ENCODE measurements at regions not wholly inside any gene's neighbourhood (a gene's known extent, or its start where the extent isn't known, plus 50 kb on each side); places are given as distances from the start of the nearest gene placed in this dataset.

DNA sequence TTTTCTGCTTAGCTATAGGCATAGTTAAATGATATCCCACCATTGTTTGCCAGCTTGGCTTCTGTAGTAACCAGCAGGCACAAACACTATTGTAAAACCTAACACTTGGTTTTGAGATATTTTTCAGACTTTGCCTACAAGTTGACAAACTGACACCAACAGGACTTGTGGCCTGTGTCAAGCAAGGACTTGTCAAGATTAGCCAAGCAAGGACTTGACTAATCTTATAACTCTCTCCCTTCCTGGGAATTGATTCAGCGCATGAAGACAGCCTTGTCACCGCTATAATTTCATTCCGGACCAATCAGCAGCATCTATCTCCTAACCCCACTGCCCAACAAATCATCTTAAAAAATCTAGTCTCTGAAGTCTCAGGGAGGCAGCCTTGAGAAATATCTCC, 72.7 kb upstream of the SLITRK1 start:
- 77 to 78% methylated on average over 3 of the region's 3 CpGs for WGBS, 2 experiments (ENCODE audit: low coverage in 1 of 2, low lambda C conversion rate in 2 of 2, missing lambda C conversion rate in 2 of 2)
- H3K79me2 ChIP-seq (ENCODE audit: insufficient read depth): no peaks in the 10 kb centered on the region
- no peak for DNase-seq

DNA sequence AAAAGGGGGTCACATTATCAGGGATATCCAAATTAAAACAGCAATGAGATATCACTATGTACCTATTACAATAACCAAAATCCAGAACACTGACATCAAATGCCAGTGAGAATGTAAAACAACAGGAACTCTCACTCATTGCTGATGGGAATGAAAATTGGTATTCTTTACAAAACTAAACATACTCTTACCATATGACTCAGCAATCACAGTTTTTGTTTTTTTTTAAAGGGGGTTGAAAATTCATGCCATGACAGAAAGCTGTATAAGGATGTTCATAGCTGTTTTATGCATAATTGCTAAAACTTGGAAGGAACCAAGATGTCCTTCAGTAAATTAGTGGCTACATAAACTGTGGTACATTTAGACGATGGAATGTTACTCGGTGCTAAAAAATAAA, 71.6 kb upstream of the SLITRK1 start:
- Histone ChIP-seq H3K27ac (no peak overlapping the region), H3K36me3 (ENCODE audit: low read depth) (no peaks in the 10 kb centered on the region), H3K9me3 (ENCODE audit: low read depth) (no peaks in the 10 kb centered on the region), H4K20me1 (ENCODE audit: insufficient read depth) (no peaks in the 10 kb centered on the region), H3K9ac (no peak overlapping the region), H2AFZ (no peak overlapping the region), H3K4me2 (ENCODE audit: unreplicated experiment) (no peak overlapping the region), H3K4me1 (ENCODE audit: insufficient read depth) (no peaks in the 10 kb centered on the region), H3K9me2 (ENCODE audit: insufficient read depth) (no peaks in the 10 kb centered on the region), H3K79me2 (ENCODE audit: insufficient read depth) (no peaks in the 10 kb centered on the region), H3F3A (ENCODE audit: insufficient read depth) (no peaks in the 10 kb centered on the region), H3K4me3 (no peak overlapping the region), H3K27me3 (replicated peaks; ENCODE audit: insufficient read depth) (no peaks in the 10 kb centered on the region)
- TF ChIP-seq EZH2 (IDR thresholded peaks at IDR 0.05; ENCODE audit: insufficient read depth, poor library complexity, severe bottlenecking) (no peak), EZH2phosphoT487 (IDR thresholded peaks at IDR 0.05; ENCODE audit: insufficient read depth, low read depth) (no peak)
- DNase-seq: no peak
- WGBS, 2 experiments (ENCODE audit: low coverage in 1 of 2, low lambda C conversion rate in 2 of 2, missing lambda C conversion rate in 2 of 2): 54 to 76% methylated on average over 2 of the region's 2 CpGs
- in situ Hi-C loops (cut with MboI): no loop called here

More for the DNA sequence above, 72.7 kb upstream of the SLITRK1 start:
- H3K36me3 ChIP-seq (ENCODE audit: low read depth): no peaks in the 10 kb centered on the region
- TF ChIP-seq EZH2phosphoT487 (IDR thresholded peaks at IDR 0.05; ENCODE audit: insufficient read depth, low read depth) (no peak), EZH2 (IDR thresholded peaks at IDR 0.05; ENCODE audit: insufficient read depth, poor library complexity, severe bottlenecking) (no peak)
- no peaks in the 10 kb centered on the region for H3K4me1 ChIP-seq (ENCODE audit: insufficient read depth)
- H3K27me3 ChIP-seq (replicated peaks; ENCODE audit: insufficient read depth): no peaks in the 10 kb centered on the region
- no peak overlapping the region for H3K27ac ChIP-seq
- H3F3A ChIP-seq (ENCODE audit: insufficient read depth): no peaks in the 10 kb centered on the region
- no peak overlapping the region for H2AFZ ChIP-seq
- H3K4me3 ChIP-seq: no peak overlapping the region
- H3K9me3 ChIP-seq (ENCODE audit: low read depth): no peaks in the 10 kb centered on the region
- no peaks in the 10 kb centered on the region for H3K9me2 ChIP-seq (ENCODE audit: insufficient read depth)
- H3K9ac ChIP-seq: no peak overlapping the region
- in situ Hi-C loops (cut with MboI): no loop called here
- no peak overlapping the region for H3K4me2 ChIP-seq (ENCODE audit: unreplicated experiment)
- H4K20me1 ChIP-seq (ENCODE audit: insufficient read depth): no peaks in the 10 kb centered on the region

DNA sequence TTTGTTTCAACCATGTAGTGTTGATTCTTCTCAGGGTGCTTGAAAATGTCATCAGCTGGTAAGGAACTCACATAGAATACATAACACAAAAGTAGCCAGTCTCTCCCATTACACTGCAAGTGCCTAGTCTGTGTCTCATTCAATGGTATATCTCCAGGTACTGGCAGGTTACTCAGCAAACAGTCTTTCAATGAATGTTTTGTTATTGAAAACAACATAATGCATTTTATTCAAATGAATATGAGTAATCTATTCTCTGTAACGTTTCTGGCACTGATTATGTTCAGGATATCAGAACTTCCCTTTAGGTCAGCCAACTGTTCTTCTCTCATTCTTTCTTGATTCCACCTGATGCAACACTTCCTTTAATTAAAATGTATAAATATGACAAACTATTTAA, 68.0 kb upstream of the SLITRK1 start:
- H3K9ac ChIP-seq: no peak overlapping the region
- 8 to 10% methylated on average over 1 of the region's 1 CpG for WGBS, 2 experiments (ENCODE audit: low coverage in 1 of 2, low lambda C conversion rate in 2 of 2, missing lambda C conversion rate in 2 of 2)
- H2AFZ ChIP-seq: no peak overlapping the region
- no peaks in the 10 kb centered on the region for H4K20me1 ChIP-seq (ENCODE audit: insufficient read depth)
- H3K27ac ChIP-seq: no peak overlapping the region
- H3K9me3 ChIP-seq (ENCODE audit: low read depth): no peaks in the 10 kb centered on the region
- in situ Hi-C loops (cut with MboI): no loop called here
- no peaks in the 10 kb centered on the region for H3F3A ChIP-seq (ENCODE audit: insufficient read depth)
- H3K4me3 ChIP-seq: no peak overlapping the region
- no peaks in the 10 kb centered on the region for H3K27me3 ChIP-seq (replicated peaks; ENCODE audit: insufficient read depth)
- H3K4me2 ChIP-seq (ENCODE audit: unreplicated experiment): no peak overlapping the region
- no peaks in the 10 kb centered on the region for H3K9me2 ChIP-seq (ENCODE audit: insufficient read depth)
- no peaks in the 10 kb centered on the region for H3K79me2 ChIP-seq (ENCODE audit: insufficient read depth)
- DNase-seq: no peak
- TF ChIP-seq EZH2 (IDR thresholded peaks at IDR 0.05; ENCODE audit: insufficient read depth, poor library complexity, severe bottlenecking): no peak
- TF ChIP-seq EZH2phosphoT487 (IDR thresholded peaks at IDR 0.05; ENCODE audit: insufficient read depth, low read depth): no peak
- no peaks in the 10 kb centered on the region for H3K4me1 ChIP-seq (ENCODE audit: insufficient read depth)
- H3K36me3 ChIP-seq (ENCODE audit: low read depth): no peaks in the 10 kb centered on the region

DNA sequence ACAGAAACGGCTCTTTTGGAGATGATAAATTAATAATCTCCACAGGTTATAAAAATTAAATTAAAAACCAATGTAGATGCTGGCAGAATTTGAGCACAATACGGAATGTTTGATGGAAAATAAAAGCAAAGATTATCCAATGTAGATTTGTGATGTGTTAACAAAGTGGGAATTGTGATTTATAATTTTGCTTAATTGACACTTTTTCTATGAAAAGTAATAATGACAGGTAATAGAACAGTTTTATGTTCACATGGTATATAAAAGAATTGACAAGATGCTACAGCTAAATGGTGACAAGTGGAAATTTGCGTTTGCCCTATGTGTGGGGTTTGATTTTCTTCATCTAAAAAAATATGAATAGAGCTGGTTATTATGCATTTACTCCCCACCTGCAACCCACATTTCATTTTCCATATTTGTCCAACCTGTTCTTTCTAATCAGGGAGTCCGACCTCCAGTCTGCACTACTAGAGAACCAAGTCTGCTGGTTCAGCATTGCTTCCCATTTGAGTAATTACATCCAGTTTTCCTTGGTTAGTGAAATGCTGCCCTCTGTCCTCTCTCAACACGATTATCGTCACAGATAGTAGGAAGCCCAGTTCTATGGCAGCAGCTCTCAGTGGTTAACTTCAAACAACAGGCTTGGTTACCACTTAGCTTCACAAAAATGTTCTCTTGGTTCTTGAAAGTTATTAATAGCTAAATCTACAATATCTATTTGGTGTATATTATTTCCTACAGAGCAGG, 61.4 kb upstream of the SLITRK1 start:
- Histone ChIP-seq H3K27ac (no peak overlapping the region), H3K4me2 (ENCODE audit: unreplicated experiment) (no peak overlapping the region), H3K4me1 (ENCODE audit: insufficient read depth) (no peaks in the 10 kb centered on the region), H3K9me3 (ENCODE audit: low read depth) (no peaks in the 10 kb centered on the region), H3K79me2 (ENCODE audit: insufficient read depth) (no peaks in the 10 kb centered on the region), H3K4me3 (no peak overlapping the region), H3F3A (ENCODE audit: insufficient read depth) (no peaks in the 10 kb centered on the region), H4K20me1 (ENCODE audit: insufficient read depth) (no peaks in the 10 kb centered on the region), H3K36me3 (ENCODE audit: low read depth) (no peaks in the 10 kb centered on the region), H3K9me2 (ENCODE audit: insufficient read depth) (no peaks in the 10 kb centered on the region), H2AFZ (no peak overlapping the region), H3K9ac (no peak overlapping the region), H3K27me3 (replicated peaks; ENCODE audit: insufficient read depth) (no peaks in the 10 kb centered on the region)
- 15 to 18% methylated on average over 6 of the region's 6 CpGs for WGBS, 2 experiments (ENCODE audit: low coverage in 1 of 2, low lambda C conversion rate in 2 of 2, missing lambda C conversion rate in 2 of 2)
- DNase-seq: no peak
- TF ChIP-seq EZH2 (IDR thresholded peaks at IDR 0.05; ENCODE audit: insufficient read depth, poor library complexity, severe bottlenecking) (no peak), EZH2phosphoT487 (IDR thresholded peaks at IDR 0.05; ENCODE audit: insufficient read depth, low read depth) (no peak)
- in situ Hi-C loops (cut with MboI): no loop called here
